ENCODE measurements at regions not wholly inside any gene's neighbourhood (a gene's known extent, or its start where the extent isn't known, plus 50 kb on each side); places are given as distances from the start of the nearest gene placed in this dataset.

DNA sequence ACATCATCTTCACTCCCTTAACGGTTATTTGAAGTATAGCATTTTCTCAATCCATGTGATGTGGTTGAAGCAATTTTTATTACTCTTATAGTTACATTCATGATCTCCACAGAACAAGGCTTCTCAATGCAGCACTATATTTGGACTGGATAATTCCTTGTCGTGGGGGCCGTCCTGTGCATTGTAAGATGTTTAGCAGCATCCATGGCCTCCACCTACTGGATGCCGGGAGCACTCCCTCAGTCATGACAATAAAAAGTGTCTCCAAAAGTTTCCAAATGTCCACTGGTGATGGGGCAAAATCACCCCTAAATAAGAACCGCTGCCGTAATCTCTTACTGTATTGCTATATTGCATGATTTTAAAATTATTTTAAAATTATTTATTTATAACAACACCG is 110.6 kb upstream of the DDX18 start:
- in situ Hi-C loops (cut with HindIII; ENCODE audit: low sequenced_read_pairs), result no loop called here
- TF ChIP-seq, protein P1, sequence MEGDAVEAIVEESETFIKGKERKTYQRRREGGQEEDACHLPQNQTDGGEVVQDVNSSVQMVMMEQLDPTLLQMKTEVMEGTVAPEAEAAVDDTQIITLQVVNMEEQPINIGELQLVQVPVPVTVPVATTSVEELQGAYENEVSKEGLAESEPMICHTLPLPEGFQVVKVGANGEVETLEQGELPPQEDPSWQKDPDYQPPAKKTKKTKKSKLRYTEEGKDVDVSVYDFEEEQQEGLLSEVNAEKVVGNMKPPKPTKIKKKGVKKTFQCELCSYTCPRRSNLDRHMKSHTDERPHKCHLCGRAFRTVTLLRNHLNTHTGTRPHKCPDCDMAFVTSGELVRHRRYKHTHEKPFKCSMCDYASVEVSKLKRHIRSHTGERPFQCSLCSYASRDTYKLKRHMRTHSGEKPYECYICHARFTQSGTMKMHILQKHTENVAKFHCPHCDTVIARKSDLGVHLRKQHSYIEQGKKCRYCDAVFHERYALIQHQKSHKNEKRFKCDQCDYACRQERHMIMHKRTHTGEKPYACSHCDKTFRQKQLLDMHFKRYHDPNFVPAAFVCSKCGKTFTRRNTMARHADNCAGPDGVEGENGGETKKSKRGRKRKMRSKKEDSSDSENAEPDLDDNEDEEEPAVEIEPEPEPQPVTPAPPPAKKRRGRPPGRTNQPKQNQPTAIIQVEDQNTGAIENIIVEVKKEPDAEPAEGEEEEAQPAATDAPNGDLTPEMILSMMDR (IDR thresholded peaks at IDR 0.05; ENCODE audit: low read depth, low read length), result no peak
- H3K4me3 ChIP-seq (ENCODE audit: low read depth, low read length), result no peak overlapping the region
- no peak for DNase-seq (ENCODE audit: low read depth, low spot score)

DNA sequence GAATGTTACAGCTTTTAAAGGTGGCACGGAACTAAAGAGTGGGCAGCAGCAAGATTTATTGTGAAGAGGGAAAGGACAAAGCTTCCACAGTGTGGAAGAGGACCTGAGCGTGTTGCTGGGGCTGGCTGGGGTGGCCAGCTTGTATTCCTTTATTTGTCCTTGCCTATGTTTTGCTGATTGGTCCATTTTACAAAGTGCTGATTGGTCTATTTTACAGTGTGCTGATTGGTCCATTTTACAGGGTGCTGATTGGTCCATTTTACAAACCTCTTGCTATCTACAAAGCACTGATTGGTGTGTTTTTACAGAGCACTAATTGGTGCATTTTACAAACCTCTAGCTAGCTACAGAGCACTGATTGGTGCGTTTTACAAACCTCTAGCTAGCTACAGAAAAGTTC is 109.7 kb upstream of the DDX18 start:
- TF ChIP-seq, protein P1 (IDR thresholded peaks at IDR 0.05; ENCODE audit: low read depth, low read length), result no peak
- no peak overlapping the region for H3K4me3 ChIP-seq (ENCODE audit: low read depth, low read length)
- in situ Hi-C loops (cut with HindIII; ENCODE audit: low sequenced_read_pairs), result no loop called here
- DNase-seq (ENCODE audit: low read depth, low spot score), result no peak

DNA sequence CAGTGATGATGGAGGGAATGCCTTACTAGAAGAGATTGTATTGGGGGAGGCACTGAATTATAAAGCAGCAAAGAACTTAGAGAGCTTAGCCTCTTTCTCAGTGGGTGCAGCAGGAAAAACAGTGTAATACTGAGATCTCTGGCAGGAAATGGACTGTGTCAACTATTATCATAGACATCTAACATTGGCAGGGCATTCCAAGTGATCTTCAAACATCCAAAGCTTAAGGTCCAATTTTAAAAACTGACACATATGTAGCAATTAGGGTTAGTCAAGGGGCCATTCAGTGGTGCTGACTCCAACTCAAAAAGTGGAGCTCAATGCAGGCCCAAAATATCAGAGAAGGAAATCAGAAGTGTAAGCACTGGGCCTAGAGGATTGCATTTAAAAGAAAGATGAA is 106.6 kb upstream of the DDX18 start:
- TF ChIP-seq, protein P1 (IDR thresholded peaks at IDR 0.05; ENCODE audit: low read depth, low read length), result no peak
- no peak overlapping the region for H3K4me3 ChIP-seq (ENCODE audit: low read depth, low read length)
- no peak for DNase-seq (ENCODE audit: low read depth, low spot score)
- in situ Hi-C loops (cut with HindIII; ENCODE audit: low sequenced_read_pairs), result no loop called here

DNA sequence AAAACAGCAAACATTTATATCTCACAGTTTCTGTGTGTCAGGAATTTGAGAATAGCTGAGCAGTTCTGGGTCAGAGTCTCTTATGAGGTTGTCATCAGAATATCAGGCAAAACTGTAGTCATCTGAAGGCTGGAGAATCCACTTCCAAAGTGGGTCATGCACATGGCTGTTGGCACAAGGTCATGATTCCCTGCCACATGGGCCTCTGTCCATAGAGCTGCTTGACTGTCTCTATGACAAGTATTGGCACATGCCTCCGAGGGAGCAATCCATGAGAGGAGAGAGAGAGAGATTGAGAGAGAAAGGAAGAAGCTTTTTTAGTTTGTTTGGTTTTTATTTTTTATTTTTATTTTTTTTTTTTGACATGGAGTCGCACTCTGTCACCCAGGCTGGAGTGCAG is 101.8 kb upstream of the DDX18 start:
- in situ Hi-C loops (cut with HindIII; ENCODE audit: low sequenced_read_pairs), result no loop called here
- no peak overlapping the region for H3K4me3 ChIP-seq (ENCODE audit: low read depth, low read length)
- TF ChIP-seq, protein P1 (IDR thresholded peaks at IDR 0.05; ENCODE audit: low read depth, low read length), result no peak
- DNase-seq (ENCODE audit: low read depth, low spot score), result no peak

DNA sequence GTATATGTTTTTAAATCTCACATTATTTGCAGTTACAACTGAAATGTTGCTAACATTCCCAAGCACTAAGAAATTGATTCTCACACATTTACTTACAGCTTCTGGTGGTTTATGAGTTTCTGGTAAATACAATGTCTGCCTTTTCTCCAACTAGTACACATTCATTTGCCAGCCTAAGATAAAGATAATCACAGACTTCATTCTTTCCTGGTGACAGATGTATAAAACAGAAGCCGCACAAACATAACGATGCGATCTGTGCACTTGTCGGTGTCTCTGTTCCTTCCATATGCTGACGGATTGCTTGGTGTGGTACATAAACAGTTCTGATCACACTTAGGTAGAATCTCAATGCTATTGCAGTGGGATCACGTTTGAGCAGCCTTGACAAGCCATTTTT is 100.4 kb upstream of the DDX18 start:
- TF ChIP-seq, protein P1 (IDR thresholded peaks at IDR 0.05; ENCODE audit: low read depth, low read length), result no peak
- in situ Hi-C loops (cut with HindIII; ENCODE audit: low sequenced_read_pairs), result no loop called here
- no peak for DNase-seq (ENCODE audit: low read depth, low spot score)
- no peak overlapping the region for H3K4me3 ChIP-seq (ENCODE audit: low read depth, low read length)

DNA sequence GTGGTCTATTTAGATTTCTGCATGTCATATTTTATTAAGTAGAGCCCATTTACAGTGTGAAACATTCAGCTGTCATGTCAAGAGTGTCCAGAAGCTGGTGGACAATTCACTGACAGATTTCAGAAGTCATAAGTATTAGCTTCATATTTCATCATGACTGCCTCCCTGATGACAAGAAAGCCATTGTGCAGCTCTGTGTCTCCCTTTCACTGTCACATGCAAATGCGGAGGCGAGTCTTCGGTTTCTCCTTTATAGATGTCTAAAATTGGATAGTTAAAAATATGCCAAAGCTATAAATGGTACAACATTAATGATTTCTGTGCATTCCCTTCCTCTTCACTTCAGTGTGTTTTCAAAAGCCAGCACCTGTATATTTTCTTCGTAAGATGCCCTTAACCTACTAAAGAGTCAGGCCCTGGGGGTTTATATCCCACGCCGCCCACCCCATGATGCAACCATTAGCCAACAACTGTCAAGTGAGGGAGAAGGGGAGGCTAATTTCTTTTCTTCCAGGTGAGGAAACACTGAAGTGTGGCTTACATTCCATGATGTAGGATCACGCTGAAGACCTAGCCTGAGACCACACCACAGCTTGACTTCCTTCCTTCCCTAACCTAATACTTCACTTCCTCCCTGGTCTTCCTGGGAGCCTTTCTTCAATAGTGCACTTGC is 99.6 kb upstream of the DDX18 start:
- H3K4me3 ChIP-seq (ENCODE audit: low read depth, low read length), result no peak overlapping the region
- TF ChIP-seq, protein P1 (IDR thresholded peaks at IDR 0.05; ENCODE audit: low read depth, low read length), result no peak
- in situ Hi-C loops (cut with HindIII; ENCODE audit: low sequenced_read_pairs), result no loop called here
- no peak for DNase-seq (ENCODE audit: low read depth, low spot score)
